ENCODE measurements at regions not wholly inside any gene's neighbourhood (a gene's known extent, or its start where the extent isn't known, plus 50 kb on each side); places are given as distances from the start of the nearest gene placed in this dataset.

DNA sequence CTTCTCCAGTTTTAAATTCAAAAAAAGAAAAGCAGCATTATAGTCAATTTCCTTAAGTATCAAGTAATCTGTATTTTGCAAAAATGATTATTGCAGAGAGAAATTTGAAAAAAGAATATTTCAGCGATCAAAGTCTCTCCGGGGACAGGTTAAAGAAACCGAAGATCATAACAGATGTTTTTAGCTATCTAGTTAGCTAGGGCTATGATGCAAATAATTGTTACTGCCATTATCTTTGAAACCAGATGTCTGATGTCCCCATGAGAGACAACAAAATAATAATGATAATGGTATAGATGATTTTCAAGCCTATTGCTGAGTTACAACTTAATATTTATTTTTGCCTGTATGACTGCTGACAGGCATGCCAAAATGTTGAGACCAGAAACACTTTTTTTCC is 1326.0 kb downstream of the PLA2G4A start:
- no peaks in the 10 kb centered on the region for H3K36me3 Mint-ChIP-seq (ENCODE audit: low read depth)
- no peaks in the 10 kb centered on the region for H3K27me3 Mint-ChIP-seq
- CTCF ChIA-PET = no interaction called here

DNA sequence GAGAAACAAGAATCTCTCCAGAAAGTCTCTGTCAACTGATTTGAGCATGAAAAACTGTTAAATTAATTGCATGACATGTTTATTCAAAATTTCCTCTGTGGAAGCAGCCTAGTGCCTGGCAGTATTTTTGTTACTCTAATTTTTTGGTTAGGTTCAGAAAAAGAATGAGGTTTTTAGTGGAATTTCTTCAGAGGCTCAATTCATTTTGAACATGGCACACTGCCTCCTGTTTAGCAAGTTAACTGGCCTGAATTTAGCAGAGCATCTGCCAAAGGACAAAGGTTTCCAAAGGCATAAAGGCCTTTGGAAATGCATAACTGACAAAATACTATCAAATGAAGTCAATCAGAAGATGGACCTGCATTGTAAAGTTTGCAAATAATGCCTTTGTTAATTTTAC is 1326.5 kb downstream of the PLA2G4A start:
- H3K27me3 ChIP-seq (ENCODE audit: control insufficient read depth in 1 of 2, insufficient read depth in 2 of 2, low read length in 2 of 2) = no peaks in the 10 kb centered on the region
- Mint-ChIP-seq H3K36me3 (ENCODE audit: low read depth) (no peaks in the 10 kb centered on the region), H3K27ac (no peak overlapping the region), H3K4me1 (ENCODE audit: low read depth) (no peaks in the 10 kb centered on the region), H3K9me3 (peaks cover 1% of the 10 kb centered on the region), H3K4me3 (no peak overlapping the region), H3K27me3 (no peaks in the 10 kb centered on the region)
- ATAC-seq (ENCODE audit: poor library complexity) = no peak
- ChIA-PET CTCF (no interaction called here), POLR2A (no interaction called here)
- no peak overlapping the region for H3K4me3 ChIP-seq (ENCODE audit: low read length)
- H3K4me1 ChIP-seq (ENCODE audit: insufficient read depth, low read length) = no peaks in the 10 kb centered on the region
- H3K9me3 ChIP-seq (ENCODE audit: control insufficient read depth in 1 of 2, insufficient read depth in 1 of 2, low read length in 2 of 2) = peaks cover 0 to 5% of the 10 kb centered on the region in 2 experiments
- no peaks in the 10 kb centered on the region for H3K36me3 ChIP-seq (ENCODE audit: insufficient read depth, low read length)
- DNase-seq = no peak
- intact Hi-C loops (cut with DNase I, micrococcal nuclease) = no loop called here
- H3K27ac ChIP-seq (ENCODE audit: low read depth in 1 of 2, low read length in 2 of 2) = no peak overlapping the region
- TF ChIP-seq CTCF (IDR thresholded peaks at IDR 0.05) = no peak

More for the DNA sequence above, 1326.0 kb downstream of the PLA2G4A start:
- H3K4me3 ChIP-seq (ENCODE audit: low read length) = no peak overlapping the region
- Mint-ChIP-seq H3K4me1 (ENCODE audit: low read depth) (no peaks in the 10 kb centered on the region), H3K4me3 (no peak overlapping the region), H3K9me3 (no peaks in the 10 kb centered on the region), H3K27ac (no peak overlapping the region)
- no peak overlapping the region for H3K27ac ChIP-seq (ENCODE audit: low read depth in 1 of 2, low read length in 2 of 2)
- DNase-seq (no peak), ATAC-seq (ENCODE audit: poor library complexity) (no peak)
- H3K27me3 ChIP-seq (ENCODE audit: control insufficient read depth in 1 of 2, insufficient read depth in 2 of 2, low read length in 2 of 2) = no peaks in the 10 kb centered on the region
- H3K36me3 ChIP-seq (ENCODE audit: insufficient read depth, low read length) = no peaks in the 10 kb centered on the region
- no peaks in the 10 kb centered on the region for H3K4me1 ChIP-seq (ENCODE audit: insufficient read depth, low read length)
- TF ChIP-seq CTCF (IDR thresholded peaks at IDR 0.05) = no peak
- peaks cover 0 to 5% of the 10 kb centered on the region in 2 experiments for H3K9me3 ChIP-seq (ENCODE audit: control insufficient read depth in 1 of 2, insufficient read depth in 1 of 2, low read length in 2 of 2)
- POLR2A ChIA-PET = no interaction called here
- intact Hi-C loops (cut with DNase I, micrococcal nuclease) = no loop called here

- no peaks in the 10 kb centered on the region for H3K27me3 ChIP-seq (ENCODE audit: control insufficient read depth in 1 of 2, insufficient read depth in 2 of 2, low read length in 2 of 2)
- intact Hi-C loops (cut with DNase I, micrococcal nuclease) = no loop called here
- H3K36me3 ChIP-seq (ENCODE audit: insufficient read depth, low read length) = no peaks in the 10 kb centered on the region
- no peak for TF ChIP-seq CTCF (IDR thresholded peaks at IDR 0.05)
- H3K4me1 ChIP-seq (ENCODE audit: insufficient read depth, low read length) = no peaks in the 10 kb centered on the region
- H3K4me3 ChIP-seq (ENCODE audit: low read length) = no peak overlapping the region
- Mint-ChIP-seq H3K4me3 (no peak overlapping the region), H3K27me3 (no peaks in the 10 kb centered on the region), H3K36me3 (ENCODE audit: low read depth) (no peaks in the 10 kb centered on the region), H3K4me1 (ENCODE audit: low read depth) (no peaks in the 10 kb centered on the region), H3K9me3 (peaks cover 4% of the 10 kb centered on the region), H3K27ac (no peak overlapping the region)
- H3K9me3 ChIP-seq (ENCODE audit: control insufficient read depth in 1 of 2, insufficient read depth in 1 of 2, low read length in 2 of 2) = peaks cover 0 to 7% of the 10 kb centered on the region in 2 experiments
- no peak overlapping the region for H3K27ac ChIP-seq (ENCODE audit: low read depth in 1 of 2, low read length in 2 of 2)
- ATAC-seq (ENCODE audit: poor library complexity) = no peak
- DNase-seq = no peak
- ChIA-PET CTCF (no interaction called here), POLR2A (no interaction called here)
Measured at GRCh38 chr1:188164459-188164858, 1335.7 kb downstream of the PLA2G4A start.
